SK-N-MC (cell line): ENCODE measurements at regions not wholly inside any gene's neighbourhood (a gene's known extent, or its start where the extent isn't known, plus 50 kb on each side); places are given as distances from the start of the nearest gene placed in this dataset.

Experiments used
- EZH2 ChIP-seq: fragments of 200-600 bp; sonication (generic); IDR thresholded peaks from one replicate; pipeline ENCODE4 v1.6.1; 2017; ENCODE audit warnings: antibody characterized with exemption
- FOXP2 ChIP-seq: optimal IDR thresholded peaks from 2 replicates; pipeline ENCODE3; 2011; ENCODE audit warnings: mild to moderate bottlenecking, moderate library complexity; ENCODE audit not compliant: insufficient read depth; ENCODE audit errors: extremely low read length, control extremely low read depth
- POLR2AphosphoS5 ChIP-seq: IDR thresholded peaks from 2 replicates; pipeline ENCODE4 v1.6.1; 2012; ENCODE audit warnings: mild to moderate bottlenecking, low read depth, low read length, borderline replicate concordance

- no peak for TF ChIP-seq EZH2
- no peak for TF ChIP-seq POLR2AphosphoS5
- no peak for TF ChIP-seq FOXP2
Observed at GRCh38 chr2:41917587-41917986, 130.2 kb upstream of the PKDCC start.
